H1 (cell line): ENCODE measurements at regions not wholly inside any gene's neighbourhood (a gene's known extent, or its start where the extent isn't known, plus 50 kb on each side); places are given as distances from the start of the nearest gene placed in this dataset.

Source experiments
- CTCF ChIA-PET: fragments of 300-600 bp; sonication (Branson Sonifier 250); formaldehyde crosslinking; loops from one replicate; lab custom pipeline; 2021; ENCODE audit not compliant: partially characterized antibody; lab: Charles Lee
- POLR2A ChIA-PET: fragments of 300-600 bp; sonication (Branson Sonifier 250); formaldehyde crosslinking; loops from one replicate; lab custom pipeline; 2021; ENCODE audit warnings: inconsistent platforms; ENCODE audit not compliant: partially characterized antibody; lab: Charles Lee
- DNase-seq, 2 experiments: peaks; one replicate each; pipeline versions ENCODE4 v3.0.0 to v3.0.0-alpha.2; 2010 to 2022; ENCODE audit warnings: low spot score in 2 of 2, low read depth in 1 of 2, mixed read lengths in 1 of 2
- FAIRE-seq: peaks from 2 replicates; lab custom pipeline; 2011; peaks lifted over from hg19 to GRCh38; lab: Jason Lieb, UNC
- H2AFZ ChIP-seq: 2 replicates; pipeline ENCODE4 v1.8.1; 2012; ENCODE audit warnings: low read length, inconsistent platforms
- H2AK5ac ChIP-seq: 2 replicates; pipeline ENCODE4 v1.6.1; 2013; ENCODE audit warnings: low read depth, low read length
- H2BK120ac ChIP-seq: replicated peaks from 2 replicates; pipeline ENCODE3; 2013; ENCODE audit warnings: low read depth, low read length, inconsistent platforms
- H2BK12ac ChIP-seq: 2 replicates; pipeline ENCODE4 v1.6.1; 2013; ENCODE audit warnings: low read depth, low read length
- H2BK15ac ChIP-seq: 2 replicates; pipeline ENCODE4 v1.6.1; 2013; ENCODE audit warnings: low read length
- H2BK20ac ChIP-seq: 2 replicates; pipeline ENCODE4 v1.6.1; 2013; ENCODE audit warnings: low read length
- H2BK5ac ChIP-seq: 2 replicates; pipeline ENCODE4 v1.6.1; 2013; ENCODE audit warnings: low read depth, low read length
- H3K14ac ChIP-seq: 2 replicates; pipeline ENCODE4 v1.6.1; 2013; ENCODE audit warnings: inconsistent platforms; ENCODE audit not compliant: insufficient read length
- H3K18ac ChIP-seq: 2 replicates; pipeline ENCODE4 v1.6.1; 2013; ENCODE audit warnings: low read length; ENCODE audit errors: extremely low read depth
- H3K23ac ChIP-seq: 2 replicates; pipeline ENCODE4 v1.6.1; 2013; ENCODE audit warnings: inconsistent platforms; ENCODE audit not compliant: insufficient read length
- H3K23me2 ChIP-seq: 2 replicates; pipeline ENCODE4 v1.6.1; 2013; ENCODE audit warnings: low read depth, low read length
- H3K27ac ChIP-seq: 2 replicates; pipeline ENCODE4 v1.6.1; 2011; ENCODE audit warnings: low read depth, low read length, inconsistent platforms
- H3K27me3 ChIP-seq, 4 experiments: replicated peaks in 1 of 4; 1 replicate in 1 of 4; 2 replicates in 3 of 4; pipeline versions ENCODE4 v1.6.1 to v1.8.1; 2011 to 2013; ENCODE audit warnings: low read length in 3 of 4, mild to moderate bottlenecking in 3 of 4, inconsistent platforms in 2 of 4, mixed read lengths in 2 of 4, moderate library complexity in 1 of 4; ENCODE audit not compliant: control insufficient read depth in 3 of 4, insufficient read depth in 3 of 4; ENCODE audit errors: extremely low read depth in 1 of 4
- H3K36me3 ChIP-seq, 4 experiments: 2 replicates each; pipeline versions ENCODE4 v1.6.1 to v1.8.1; 2011 to 2013; ENCODE audit warnings: mild to moderate bottlenecking in 4 of 4, low read length in 3 of 4, moderate library complexity in 2 of 4, control low read depth in 1 of 4, inconsistent platforms in 1 of 4; ENCODE audit not compliant: insufficient read depth in 4 of 4, control insufficient read depth in 2 of 4
- H3K4ac ChIP-seq: replicated peaks from 2 replicates; pipeline ENCODE3; 2013; ENCODE audit warnings: low read length, low read depth, mixed read lengths, inconsistent platforms; ENCODE audit not compliant: insufficient read length
- H3K4me1 ChIP-seq, 4 experiments: replicated peaks in 1 of 4; 1 replicate in 1 of 4; 2 replicates in 3 of 4; pipeline versions ENCODE4 v1.6.1 to v1.8.1; 2011 to 2013; ENCODE audit warnings: low read length in 3 of 4, inconsistent platforms in 2 of 4, mixed read lengths in 1 of 4; ENCODE audit not compliant: insufficient read depth in 4 of 4, control insufficient read depth in 3 of 4
- H3K4me2 ChIP-seq, 2 experiments: 2 replicates each; pipeline versions ENCODE4 v1.6.1 to v1.8.1; 2011 to 2013; ENCODE audit warnings: low read depth in 2 of 2, low read length in 2 of 2, control low read depth in 1 of 2, inconsistent platforms in 1 of 2, mild to moderate bottlenecking in 1 of 2; ENCODE audit not compliant: insufficient read depth in 1 of 2
- H3K4me3 ChIP-seq, 4 experiments: fragments of 200-600, 300-600 bp in 1 of 4; sonication (generic), shearing (Covaris generic), sonication (Bioruptor Twin) in 1 of 4; 2 replicates each; pipeline versions ENCODE4 v1.5.1 to v1.8.1; 2011 to 2016; ENCODE audit warnings: low read length in 4 of 4, low read depth in 3 of 4, control low read depth in 2 of 4, inconsistent platforms in 2 of 4, mild to moderate bottlenecking in 2 of 4, mixed read lengths in 1 of 4, moderate library complexity in 1 of 4; ENCODE audit not compliant: insufficient read depth in 2 of 4; ENCODE audit errors: extremely low read depth in 1 of 4
- H3K56ac ChIP-seq: replicated peaks from 2 replicates; pipeline ENCODE3; 2013; ENCODE audit warnings: low read depth, mild to moderate bottlenecking, mixed read lengths, low read length, inconsistent platforms; ENCODE audit not compliant: insufficient read length
- H3K79me1 ChIP-seq: 2 replicates; pipeline ENCODE4 v1.6.1; 2013; ENCODE audit warnings: low read depth, low read length, control low read depth
- H3K79me2 ChIP-seq, 2 experiments: 2 replicates each; pipeline versions ENCODE4 v1.6.1 to v1.8.1; 2012 to 2013; ENCODE audit warnings: low read length in 2 of 2, mild to moderate bottlenecking in 2 of 2, inconsistent platforms in 1 of 2; ENCODE audit not compliant: insufficient read depth in 2 of 2, control insufficient read depth in 1 of 2
- H3K9ac ChIP-seq, 4 experiments: replicated peaks in 1 of 4; 1 replicate in 1 of 4; 2 replicates in 3 of 4; pipeline versions ENCODE4 v1.6.1 to v1.8.1; 2011 to 2013; ENCODE audit warnings: low read depth in 3 of 4, low read length in 3 of 4, control low read depth in 2 of 4, mild to moderate bottlenecking in 2 of 4, moderate library complexity in 2 of 4, inconsistent platforms in 1 of 4; ENCODE audit errors: extremely low read depth in 1 of 4
- H3K9me3 ChIP-seq, 2 experiments: 2 replicates each; pipeline versions ENCODE4 v1.6.1 to v1.8.1; 2012 to 2013; ENCODE audit warnings: mild to moderate bottlenecking in 2 of 2, moderate library complexity in 2 of 2, control low read depth in 1 of 2, inconsistent platforms in 1 of 2, low read depth in 1 of 2, low read length in 1 of 2, mixed read lengths in 1 of 2; ENCODE audit not compliant: insufficient read depth in 2 of 2
- H4K20me1 ChIP-seq, 2 experiments: replicated peaks in 1 of 2; 2 replicates each; pipeline versions ENCODE3 to v1.8.1; 2011 to 2013; ENCODE audit warnings: inconsistent platforms in 2 of 2, low read length in 2 of 2, mild to moderate bottlenecking in 1 of 2; ENCODE audit not compliant: insufficient read depth in 2 of 2, control insufficient read depth in 1 of 2
- H4K5ac ChIP-seq: 2 replicates; pipeline ENCODE4 v1.6.1; 2013; ENCODE audit warnings: low read length, low read depth, mixed read lengths, inconsistent platforms; ENCODE audit not compliant: insufficient read length
- H4K8ac ChIP-seq: 2 replicates; pipeline ENCODE4 v1.8.0; 2013; ENCODE audit warnings: mild to moderate bottlenecking, moderate library complexity, low read length, inconsistent platforms; ENCODE audit not compliant: insufficient read depth; ENCODE audit errors: extremely low read depth
- H4K91ac ChIP-seq: replicated peaks from 2 replicates; pipeline ENCODE3; 2013; ENCODE audit warnings: low read length, mixed read lengths, inconsistent platforms; ENCODE audit not compliant: insufficient read length
- ATF3 ChIP-seq: IDR thresholded peaks from 2 replicates; pipeline ENCODE4 v1.6.1; 2011; ENCODE audit warnings: low read depth, mild to moderate bottlenecking, low read length; ENCODE audit not compliant: insufficient read depth
- GABPA ChIP-seq: IDR thresholded peaks from 2 replicates; pipeline ENCODE4 v1.6.1; 2011; ENCODE audit warnings: mild to moderate bottlenecking, low read length, moderate library complexity, borderline replicate concordance; ENCODE audit not compliant: insufficient read depth
- GTF2F1 ChIP-seq: IDR thresholded peaks from 2 replicates; pipeline ENCODE4 v1.6.1; 2012; ENCODE audit warnings: low read depth, low read length, improper control_type of control experiment, borderline replicate concordance
- KDM4A ChIP-seq: IDR thresholded peaks from one replicate; pipeline ENCODE4 v1.7.1; 2012; ENCODE audit warnings: low read depth, mild to moderate bottlenecking, moderate library complexity, low read length, inconsistent platforms; ENCODE audit not compliant: severe bottlenecking
- MAFK ChIP-seq: IDR thresholded peaks from 2 replicates; pipeline ENCODE4 v1.6.1; 2012; ENCODE audit warnings: low read depth, mild to moderate bottlenecking, improper control_type of control experiment, low read length
- NANOG ChIP-seq: IDR thresholded peaks from 2 replicates; pipeline ENCODE4 v1.6.1; 2011; ENCODE audit warnings: low read length, low read depth, mild to moderate bottlenecking, inconsistent platforms; ENCODE audit not compliant: insufficient read depth, poor library complexity, severe bottlenecking
- NRF1 ChIP-seq: IDR thresholded peaks from 2 replicates; pipeline ENCODE4 v1.6.1; 2011; ENCODE audit warnings: mild to moderate bottlenecking, low read depth, low read length, improper control_type of control experiment
- SP2 ChIP-seq: IDR thresholded peaks from 2 replicates; pipeline ENCODE4 v1.6.1; 2012; ENCODE audit warnings: mild to moderate bottlenecking, low read length, inconsistent platforms
- SUZ12 ChIP-seq: fragments of 200-600 bp; sonication (generic); IDR thresholded peaks from 2 replicates; pipeline ENCODE4 v1.6.1; 2012; ENCODE audit warnings: mild to moderate bottlenecking, inconsistent platforms, low read length, moderate library complexity, mixed read lengths
- USF2 ChIP-seq: IDR thresholded peaks from 2 replicates; pipeline ENCODE4 v1.6.1; 2011; ENCODE audit warnings: low read length, improper control_type of control experiment
- YY1 ChIP-seq: IDR thresholded peaks from 2 replicates; pipeline ENCODE4 v1.6.1; 2011; ENCODE audit warnings: low read depth, mild to moderate bottlenecking, low read length
- WGBS, 2 experiments: shearing (Covaris generic) in 1 of 2; methylation state at CpG; one replicate each; pipeline versions ENCODE4 v1.1.6 to v1.1.7; 2013 to 2015; ENCODE audit warnings: low lambda C conversion rate in 2 of 2, mixed read lengths in 2 of 2, inconsistent platforms in 1 of 2, low coverage in 1 of 2, missing lambda C conversion rate in 1 of 2; ENCODE audit not compliant: insufficient replicate concordance in 2 of 2, insufficient coverage in 1 of 2, insufficient read length in 1 of 2; ENCODE audit errors: extremely low coverage in 1 of 2, missing lambda C conversion rate in 1 of 2; 5-methylcytosine and 5-hydroxymethylcytosine counted together

GRCh38 chr20:43827940-43828562, 86.6 kb upstream of the TOX2 start:
- Histone ChIP-seq H2BK120ac (no peak overlapping the region), H3K79me2 (no peaks in the 10 kb centered on the region), H4K5ac (no peak overlapping the region), H2BK5ac (no peak overlapping the region), H4K20me1 (peaks cover 0 to 3% of the 10 kb centered on the region in 2 experiments), H3K4me1 (no peaks in the 10 kb centered on the region), H3K23me2 (peaks cover 3% of the 10 kb centered on the region; the same call in 1 of the 2 replicates), H3K36me3 (no peaks in the 10 kb centered on the region), H2AK5ac (no peak overlapping the region), H4K91ac (no peak overlapping the region), H4K8ac (no peak overlapping the region), H3K9ac (no peak overlapping the region), H3K14ac (no peak overlapping the region), H3K27me3 (no peaks in the 10 kb centered on the region), H3K79me1 (no peaks in the 10 kb centered on the region), H3K23ac (no peak overlapping the region), H3K27ac (no peak overlapping the region), H2BK12ac (no peak overlapping the region), H3K4me2 (no peak overlapping the region), H2BK15ac (no peak overlapping the region), H3K18ac (no peak overlapping the region), H2BK20ac (no peak overlapping the region), H3K4ac (no peak overlapping the region), H3K4me3 (no peak overlapping the region), H2AFZ (no peak overlapping the region), H3K56ac (no peak overlapping the region), H3K9me3 (no peaks in the 10 kb centered on the region)
- DNase-seq (no peak), FAIRE-seq (no peak)
- ChIA-PET CTCF (interaction anchor here (1.0 to 2.0 kb wide), 4 partner anchors 9 to 79 kb away, joined by 3 to 11 read pairs (median 3); no protein-coding TSS in a partner anchor), POLR2A (no interaction called here)
- 86% methylated on average over 5 of the region's 5 CpGs; no CpG with 5 or more reads in 1 of the 2 experiments for WGBS, 2 experiments
- TF ChIP-seq KDM4A = no peak
- TF ChIP-seq SP2 = no peak
- no peak for TF ChIP-seq NRF1
- TF ChIP-seq NANOG = no peak
- TF ChIP-seq USF2 = no peak
- TF ChIP-seq GTF2F1 = no peak
- TF ChIP-seq ATF3 = no peak
- TF ChIP-seq SUZ12 = no peak
- no peak for TF ChIP-seq YY1
- TF ChIP-seq GABPA = no peak
- no peak for TF ChIP-seq MAFK
